ENCODE measurements at regions not wholly inside any gene's neighbourhood (a gene's known extent, or its start where the extent isn't known, plus 50 kb on each side); places are given as distances from the start of the nearest gene placed in this dataset.

GRCh38 chrX:39613482-39613995 lies 484.2 kb downstream of the BCOR start:
- ATAC-seq (ENCODE audit: low read depth) (no peak), DNase-seq (no peak)
- BruUV-seq (replicated peaks) = no TSS peak
- Histone ChIP-seq H2AFZ (replicated peaks; ENCODE audit: low read length, poor library complexity) (peak overlapping the region; percentile 15), H3K27ac (ENCODE audit: insufficient read depth, low read length) (no peak overlapping the region), H3K4me1 (ENCODE audit: control insufficient read depth, insufficient read depth, low read length) (no peaks in the 10 kb centered on the region), H2AK9ac (replicated peaks; ENCODE audit: low read depth, low read length, poor library complexity) (no peak overlapping the region), H2AK5ac (ENCODE audit: low read depth, low read length) (no peak overlapping the region), H3K23ac (ENCODE audit: low read depth, low read length) (no peak overlapping the region), H3K79me1 (ENCODE audit: low read depth in 1 of 2, low read length in 2 of 2) (no peaks in the 10 kb centered on the region), H3K4ac (ENCODE audit: low read depth, low read length) (no peak overlapping the region), H3K9ac (ENCODE audit: low read depth, low read length) (no peak overlapping the region), H3K27me3 (ENCODE audit: control insufficient read depth, insufficient read depth, low read length) (peaks cover 34% of the 10 kb centered on the region), H3K14ac (replicated peaks; ENCODE audit: low read depth, low read length) (no peak overlapping the region), H2BK120ac (ENCODE audit: low read depth, low read length) (no peak overlapping the region), H3K4me3 (ENCODE audit: insufficient read depth, low read depth, low read length) (no peak overlapping the region), H2BK15ac (ENCODE audit: low read depth, low read length) (no peak overlapping the region), H4K91ac (ENCODE audit: insufficient read depth, low read depth, low read length) (no peak overlapping the region), H3K18ac (ENCODE audit: low read depth, low read length) (no peak overlapping the region), H3K9me3 (ENCODE audit: control insufficient read depth, insufficient read depth, low read length) (peaks cover 2% of the 10 kb centered on the region; the same call in 1 of the 2 replicates), H2BK5ac (ENCODE audit: low read depth, low read length, poor library complexity, severe bottlenecking) (no peak overlapping the region), H3K9me1 (ENCODE audit: insufficient read depth, low read length) (no peaks in the 10 kb centered on the region), H3K36me3 (ENCODE audit: control insufficient read depth, insufficient read depth, low read length) (no peaks in the 10 kb centered on the region), H3K56ac (ENCODE audit: extremely low read depth, insufficient read depth, low read length) (no peak overlapping the region), H4K5ac (ENCODE audit: low read depth, low read length) (no peak overlapping the region), H2BK20ac (ENCODE audit: low read depth, low read length) (no peak overlapping the region), H4K8ac (ENCODE audit: low read depth in 2 of 2, low read length in 2 of 2) (no peak overlapping the region), H3K4me2 (ENCODE audit: low read depth, low read length) (no peak overlapping the region), H4K20me1 (ENCODE audit: insufficient read depth, low read length) (no peaks in the 10 kb centered on the region)
- dilution Hi-C loops (cut with HindIII; ENCODE audit: low sequenced_read_pairs, unreplicated experiment) (no loop called here), intact Hi-C loops (cut with micrococcal nuclease) (no loop called here), in situ Hi-C loops (cut with MboI; ENCODE audit: low sequenced_read_pairs) (no loop called here)
- ChIA-PET POLR2A (ENCODE audit: unreplicated experiment) (no interaction called here), CTCF (no interaction called here)
- TF ChIP-seq SMC3 (IDR thresholded peaks at IDR 0.05; ENCODE audit: low read depth, low read length) = no peak
- TF ChIP-seq MAFK (IDR thresholded peaks at IDR 0.05; ENCODE audit: low read depth, low read length) = no peak
- no peak for TF ChIP-seq USF2 (IDR thresholded peaks at IDR 0.05; ENCODE audit: low read depth, low read length)
- no peak for TF ChIP-seq CHD1 (IDR thresholded peaks at IDR 0.05; ENCODE audit: low read depth, low read length)
- TF ChIP-seq CTCF (conservative IDR thresholded peaks at IDR 0.05; ENCODE audit: low read depth, low read length) = no peak
- no peak for TF ChIP-seq RFX5 (IDR thresholded peaks at IDR 0.05; ENCODE audit: low read depth, low read length)
- no peak for TF ChIP-seq ELK1 (IDR thresholded peaks at IDR 0.05; ENCODE audit: borderline replicate concordance, low read depth, low read length)
- no peak for TF ChIP-seq FOS (IDR thresholded peaks at IDR 0.05; ENCODE audit: low read depth, low read length)
- no peak for TF ChIP-seq MAZ (IDR thresholded peaks at IDR 0.05; ENCODE audit: borderline replicate concordance, low read depth, low read length)
- TF ChIP-seq MXI1 (IDR thresholded peaks at IDR 0.05; ENCODE audit: borderline replicate concordance, low read depth, low read length) = no peak
- TF ChIP-seq NFE2L2 (IDR thresholded peaks at IDR 0.05; ENCODE audit: low read depth, low read length) = no peak
- TF ChIP-seq CEBPB (IDR thresholded peaks at IDR 0.05; ENCODE audit: low read depth, low read length) = no peak
- TF ChIP-seq RCOR1 (IDR thresholded peaks at IDR 0.05; ENCODE audit: insufficient replicate concordance, low read length) = no peak
- TF ChIP-seq POLR2A (IDR thresholded peaks at IDR 0.05; ENCODE audit: low read depth, low read length) = no peak
- TF ChIP-seq BHLHE40 (IDR thresholded peaks at IDR 0.05; ENCODE audit: low read depth, low read length) = no peak
- no peak for TF ChIP-seq RAD21 (IDR thresholded peaks at IDR 0.05; ENCODE audit: low read length)
- 21% methylated on average over 11 of the region's 33 CpGs; no CpG with 5 or more reads in 1 of the 2 experiments for WGBS, 2 experiments (ENCODE audit: extremely low coverage in 2 of 2, insufficient read length in 1 of 2)

Data from IMR-90 (cell line).